CD14-positive monocyte (primary cell): ENCODE measurements at regions not wholly inside any gene's neighbourhood (a gene's known extent, or its start where the extent isn't known, plus 50 kb on each side); places are given as distances from the start of the nearest gene placed in this dataset.

Source experiments
- DNase-seq, 3 donors: peaks; one replicate each; pipeline ENCODE4 v3.0.0-alpha.2; 2011 to 2022
- H2AFZ ChIP-seq: 2 replicates; pipeline ENCODE4 v1.6.0; 2012; ENCODE audit warnings: mild to moderate bottlenecking, low read depth, low read length, inconsistent platforms; ENCODE audit not compliant: insufficient read depth, poor library complexity, severe bottlenecking
- H3K27ac ChIP-seq, 2 donors: 1 replicate in 1 of 2; 2 replicates in 1 of 2; pipeline ENCODE4 v1.5.1; 2012 to 2013; ENCODE audit warnings: low read length in 2 of 2, control low read depth in 1 of 2, inconsistent platforms in 1 of 2, low read depth in 1 of 2, mild to moderate bottlenecking in 1 of 2
- H3K27me3 ChIP-seq, 2 donors: one replicate each; pipeline versions ENCODE4 v1.6.0 to v1.6.1; 2011 to 2013; ENCODE audit warnings: low read length in 2 of 2; ENCODE audit not compliant: control insufficient read depth in 2 of 2, insufficient read depth in 2 of 2
- H3K36me3 ChIP-seq, 2 donors: replicated peaks in 1 of 2; 1 replicate in 1 of 2; 2 replicates in 1 of 2; pipeline versions ENCODE4 v1.5.1 to v1.6.1; 2012 to 2013; ENCODE audit warnings: low read length in 2 of 2, control low read depth in 1 of 2, inconsistent platforms in 1 of 2, mild to moderate bottlenecking in 1 of 2; ENCODE audit not compliant: insufficient read depth in 2 of 2, control insufficient read depth in 1 of 2
- H3K4me1 ChIP-seq, 2 donors: 1 replicate in 1 of 2; 2 replicates in 1 of 2; pipeline versions ENCODE4 v1.5.1 to v1.6.1; 2012 to 2013; ENCODE audit warnings: low read length in 2 of 2, control low read depth in 1 of 2, inconsistent platforms in 1 of 2, mild to moderate bottlenecking in 1 of 2, moderate library complexity in 1 of 2; ENCODE audit not compliant: insufficient read depth in 2 of 2, control insufficient read depth in 1 of 2
- H3K4me2 ChIP-seq: replicated peaks from 2 replicates; pipeline ENCODE3; 2012; ENCODE audit warnings: low read length, moderate library complexity, mild to moderate bottlenecking; ENCODE audit not compliant: poor library complexity, severe bottlenecking; ENCODE audit errors: extremely low read depth
- H3K4me3 ChIP-seq, 3 experiments: fragments of 200-600 bp in 1 of 3; sonication (generic) in 1 of 3; replicated peaks in 1 of 3; 1 replicate in 2 of 3; 2 replicates in 1 of 3; pipeline ENCODE4 v1.5.1; 2011 to 2013; ENCODE audit warnings: low read length in 3 of 3, mild to moderate bottlenecking in 3 of 3, control low read depth in 2 of 3, low read depth in 2 of 3, inconsistent platforms in 1 of 3, moderate library complexity in 1 of 3
- H3K79me2 ChIP-seq: 2 replicates; pipeline ENCODE4 v1.6.0; 2012; ENCODE audit warnings: mild to moderate bottlenecking, control low read depth, inconsistent platforms, low read length, moderate library complexity; ENCODE audit not compliant: insufficient read depth
- H3K9ac ChIP-seq: 2 replicates; pipeline ENCODE4 v1.6.0; 2017; ENCODE audit warnings: low read length, mild to moderate bottlenecking; ENCODE audit not compliant: insufficient read depth, poor library complexity, severe bottlenecking
- H3K9me3 ChIP-seq, 2 donors: replicated peaks in 1 of 2; 1 replicate in 1 of 2; 2 replicates in 1 of 2; pipeline versions ENCODE4 v1.5.1 to v1.6.1; 2012 to 2013; ENCODE audit warnings: low read length in 2 of 2, control low read depth in 1 of 2; ENCODE audit not compliant: control insufficient read depth in 1 of 2, insufficient read depth in 1 of 2
- H4K20me1 ChIP-seq: 2 replicates; pipeline ENCODE4 v1.6.0; 2012; ENCODE audit warnings: mild to moderate bottlenecking, low read length, control low read depth, moderate library complexity; ENCODE audit not compliant: insufficient read depth
- H3K27ac Mint-ChIP-seq, 7 donors: one replicate each; pipeline ENCODE4 v1.8.0; 2020; ENCODE audit warnings: mild to moderate bottlenecking in 7 of 7, mixed read lengths in 7 of 7, moderate library complexity in 6 of 7, inconsistent platforms in 2 of 7
- H3K27me3 Mint-ChIP-seq, 3 donors: one replicate each; pipeline ENCODE4 v1.8.0; 2021 to 2022; ENCODE audit warnings: low read depth in 3 of 3, mild to moderate bottlenecking in 3 of 3, mixed read lengths in 3 of 3, moderate library complexity in 3 of 3, inconsistent platforms in 1 of 3
- H3K36me3 Mint-ChIP-seq, 2 donors: one replicate each; pipeline ENCODE4 v1.8.0; 2020; ENCODE audit warnings: mixed read lengths in 2 of 2, inconsistent platforms in 1 of 2, mild to moderate bottlenecking in 1 of 2
- H3K4me1 Mint-ChIP-seq: one replicate; pipeline ENCODE4 v1.8.0; 2020; ENCODE audit warnings: mild to moderate bottlenecking, mixed read lengths
- H3K4me3 Mint-ChIP-seq, 2 donors: one replicate each; pipeline ENCODE4 v1.8.0; 2020; ENCODE audit warnings: mild to moderate bottlenecking in 2 of 2, mixed read lengths in 2 of 2, moderate library complexity in 1 of 2
- H3K9me3 Mint-ChIP-seq, 7 donors: one replicate each; pipeline ENCODE4 v1.8.0; 2020 to 2022; ENCODE audit warnings: mixed read lengths in 7 of 7, mild to moderate bottlenecking in 6 of 7, moderate library complexity in 6 of 7, inconsistent platforms in 2 of 7
- WGBS: methylation state at CpG from one replicate; pipeline ENCODE4 v1.1.5; 2013; ENCODE audit warnings: missing lambda C conversion rate; ENCODE audit not compliant: insufficient coverage; 5-methylcytosine and 5-hydroxymethylcytosine counted together
- intact Hi-C, 2 donors: fragments of 100-400 bp; cut with micrococcal nuclease; formaldehyde crosslinking; loops; one replicate each; pipeline versions ENCODE4 v1.15.0 to v1.15.1; 2023
- TF ChIP-seq, protein P1 (sequence below): fragments of 200-600 bp; IDR thresholded peaks from one replicate; pipeline ENCODE4 v1.8.0; 2022; ENCODE audit warnings: antibody characterized with exemption, mild to moderate bottlenecking

DNA sequence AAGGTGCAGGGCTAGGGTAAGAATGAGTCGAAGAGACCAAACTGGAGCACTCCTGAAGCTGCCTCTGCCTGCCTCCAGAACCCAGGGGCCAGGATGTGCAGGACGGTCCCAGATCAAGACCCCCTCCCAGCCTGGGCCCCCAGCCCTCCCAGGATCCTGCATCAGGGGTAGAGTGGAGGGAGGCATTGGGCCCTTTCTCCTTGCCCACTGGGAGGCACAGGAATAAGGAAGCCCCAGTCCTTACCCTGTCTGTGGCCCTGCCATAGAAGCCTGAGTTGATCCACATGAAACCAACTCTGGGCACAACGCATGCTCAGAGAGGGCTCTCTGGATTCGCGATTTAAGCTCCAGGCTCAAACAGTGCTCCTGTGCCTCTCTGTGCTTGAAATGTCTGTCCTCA, 661.8 kb upstream of the B3GAT1 start:
- WGBS, result 91% methylated on average over 3 of the region's 5 CpGs
- no peaks in the 10 kb centered on the region for H3K4me1 Mint-ChIP-seq

DNA sequence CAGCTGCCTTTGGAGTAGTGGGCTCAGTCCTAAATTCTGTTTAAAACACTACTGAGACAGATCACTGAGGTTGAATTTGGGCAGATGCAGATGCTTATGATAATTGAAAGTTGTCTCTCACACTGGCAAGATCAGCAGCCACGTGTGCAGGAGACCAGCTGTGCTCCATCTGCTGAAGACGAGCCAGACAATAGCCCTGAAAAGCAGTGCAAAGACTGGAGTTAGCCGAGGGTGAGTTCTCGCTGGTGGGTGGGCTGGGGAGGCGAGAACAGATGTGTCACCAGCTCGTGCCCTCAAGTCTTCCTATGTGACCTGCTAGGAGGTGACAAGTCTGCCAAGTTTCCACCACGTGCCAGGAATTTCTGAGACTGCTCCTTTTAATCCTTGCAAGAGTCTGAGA, 661.3 kb upstream of the B3GAT1 start:
- H3K9ac ChIP-seq, result no peak overlapping the region
- DNase-seq, result no peak
- WGBS, result 73% methylated on average over 7 of the region's 7 CpGs
- H3K27ac ChIP-seq, result no peak overlapping the region
- TF ChIP-seq, protein P1, sequence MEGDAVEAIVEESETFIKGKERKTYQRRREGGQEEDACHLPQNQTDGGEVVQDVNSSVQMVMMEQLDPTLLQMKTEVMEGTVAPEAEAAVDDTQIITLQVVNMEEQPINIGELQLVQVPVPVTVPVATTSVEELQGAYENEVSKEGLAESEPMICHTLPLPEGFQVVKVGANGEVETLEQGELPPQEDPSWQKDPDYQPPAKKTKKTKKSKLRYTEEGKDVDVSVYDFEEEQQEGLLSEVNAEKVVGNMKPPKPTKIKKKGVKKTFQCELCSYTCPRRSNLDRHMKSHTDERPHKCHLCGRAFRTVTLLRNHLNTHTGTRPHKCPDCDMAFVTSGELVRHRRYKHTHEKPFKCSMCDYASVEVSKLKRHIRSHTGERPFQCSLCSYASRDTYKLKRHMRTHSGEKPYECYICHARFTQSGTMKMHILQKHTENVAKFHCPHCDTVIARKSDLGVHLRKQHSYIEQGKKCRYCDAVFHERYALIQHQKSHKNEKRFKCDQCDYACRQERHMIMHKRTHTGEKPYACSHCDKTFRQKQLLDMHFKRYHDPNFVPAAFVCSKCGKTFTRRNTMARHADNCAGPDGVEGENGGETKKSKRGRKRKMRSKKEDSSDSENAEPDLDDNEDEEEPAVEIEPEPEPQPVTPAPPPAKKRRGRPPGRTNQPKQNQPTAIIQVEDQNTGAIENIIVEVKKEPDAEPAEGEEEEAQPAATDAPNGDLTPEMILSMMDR, result no peak
- peaks cover 0 to 29% of the 10 kb centered on the region in 2 donors for H3K9me3 ChIP-seq
- H3K9me3 Mint-ChIP-seq, result peaks cover 0 to 12% (median 5%) of the 10 kb centered on the region in 7 donors
- no peak overlapping the region for H3K4me3 ChIP-seq
- intact Hi-C loops, result no loop called here
- no peak overlapping the region for H2AFZ ChIP-seq
- peaks cover 0 to 2% (median 1%) of the 10 kb centered on the region in 3 donors for H3K27me3 Mint-ChIP-seq
- H3K36me3 Mint-ChIP-seq, result no peaks in the 10 kb centered on the region
- H3K79me2 ChIP-seq, result no peaks in the 10 kb centered on the region
- H3K4me1 Mint-ChIP-seq, result no peaks in the 10 kb centered on the region
- no peak overlapping the region for H3K4me2 ChIP-seq
- H3K4me3 Mint-ChIP-seq, result no peak overlapping the region
- H4K20me1 ChIP-seq, result no peaks in the 10 kb centered on the region
- H3K27me3 ChIP-seq, result no peaks in the 10 kb centered on the region
- H3K27ac Mint-ChIP-seq, result no peak overlapping the region
- H3K36me3 ChIP-seq, result no peaks in the 10 kb centered on the region
- no peaks in the 10 kb centered on the region for H3K4me1 ChIP-seq

More for the DNA sequence above, 661.8 kb upstream of the B3GAT1 start:
- TF ChIP-seq, protein P1, result no peak
- Histone ChIP-seq H3K4me3 (no peak overlapping the region), H4K20me1 (no peaks in the 10 kb centered on the region), H3K9me3 (peaks cover 0 to 29% of the 10 kb centered on the region in 2 donors), H3K27ac (no peak overlapping the region), H3K36me3 (no peaks in the 10 kb centered on the region), H3K4me2 (no peak overlapping the region), H3K9ac (no peak overlapping the region), H2AFZ (no peak overlapping the region), H3K27me3 (no peaks in the 10 kb centered on the region), H3K79me2 (no peaks in the 10 kb centered on the region), H3K4me1 (no peaks in the 10 kb centered on the region)
- intact Hi-C loops, result no loop called here
- peaks cover 0 to 2% (median 1%) of the 10 kb centered on the region in 3 donors for H3K27me3 Mint-ChIP-seq
- H3K9me3 Mint-ChIP-seq, result peaks cover 0 to 12% (median 5%) of the 10 kb centered on the region in 7 donors
- H3K4me3 Mint-ChIP-seq, result no peak overlapping the region
- no peak overlapping the region for H3K27ac Mint-ChIP-seq
- no peaks in the 10 kb centered on the region for H3K36me3 Mint-ChIP-seq
- no peak for DNase-seq
